GM18873 (cell line): ENCODE measurements at regions not wholly inside any gene's neighbourhood (a gene's known extent, or its start where the extent isn't known, plus 50 kb on each side); places are given as distances from the start of the nearest gene placed in this dataset.

Source experiments
- ATAC-seq: cut with Tn5 transposase; IDR thresholded peaks from one replicate; pipeline ENCODE4 v1.9.1; 2021; ENCODE audit warnings: mild to moderate bottlenecking, moderate library complexity, moderate number of reproducible peaks; ENCODE audit not compliant: unreplicated experiment, low FRiP score

DNA sequence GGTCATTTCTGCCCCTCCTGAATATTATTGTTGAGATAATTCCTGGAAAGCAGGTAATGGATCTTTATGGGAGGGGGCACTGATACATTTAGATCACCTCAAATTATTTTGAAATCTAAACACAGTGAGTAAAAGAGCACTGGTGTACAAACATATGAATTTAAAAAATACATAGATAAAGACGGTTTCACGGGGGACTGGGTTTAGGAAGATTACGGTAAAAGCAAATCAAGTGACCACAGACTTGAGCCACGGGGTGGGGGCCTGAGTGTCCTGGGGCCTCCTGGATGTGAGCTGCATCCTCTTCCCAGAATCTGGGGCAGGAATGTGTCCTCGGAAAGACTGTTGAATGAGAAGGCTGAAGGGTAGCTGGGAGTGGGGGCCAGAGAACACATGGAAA is 219.1 kb upstream of the KLF6 start:
- no peak for ATAC-seq

DNA sequence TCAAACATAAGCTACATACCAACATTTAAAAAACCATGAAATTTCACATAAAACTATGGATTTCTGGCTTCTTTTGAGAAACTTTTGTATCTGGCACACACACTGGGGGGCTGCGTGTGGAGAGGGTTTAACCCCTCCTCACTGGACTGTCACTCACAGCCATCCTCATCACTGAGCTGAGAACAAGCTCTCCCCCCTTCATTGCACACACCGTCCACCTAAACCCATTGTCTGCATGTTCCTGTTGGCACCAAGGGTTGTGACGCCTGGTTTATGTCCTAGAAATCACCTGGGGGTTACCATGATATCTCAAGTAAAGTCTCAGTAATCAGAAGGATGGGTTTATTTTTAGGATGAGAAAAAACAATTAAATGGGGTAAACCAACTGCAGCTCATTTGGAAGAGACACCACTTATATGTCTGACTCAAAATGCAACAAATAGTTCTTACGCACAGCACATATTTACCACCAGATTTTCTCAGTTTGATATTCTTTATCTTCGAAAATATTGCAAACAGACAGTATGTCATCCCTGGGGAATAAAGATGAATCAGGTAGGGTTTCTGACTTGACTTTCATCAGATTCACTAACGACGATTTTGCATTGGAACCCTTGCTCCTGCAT is 218.5 kb upstream of the KLF6 start:
- no peak for ATAC-seq

GRCh38 chr10:4001811-4002210 is 216.8 kb upstream of the KLF6 start:
- no peak for ATAC-seq

GRCh38 chr10:3999642-4000041 is 214.6 kb upstream of the KLF6 start:
- ATAC-seq, result no peak

GRCh38 chr10:3996697-3997096 is 211.7 kb upstream of the KLF6 start:
- ATAC-seq, result no peak

DNA sequence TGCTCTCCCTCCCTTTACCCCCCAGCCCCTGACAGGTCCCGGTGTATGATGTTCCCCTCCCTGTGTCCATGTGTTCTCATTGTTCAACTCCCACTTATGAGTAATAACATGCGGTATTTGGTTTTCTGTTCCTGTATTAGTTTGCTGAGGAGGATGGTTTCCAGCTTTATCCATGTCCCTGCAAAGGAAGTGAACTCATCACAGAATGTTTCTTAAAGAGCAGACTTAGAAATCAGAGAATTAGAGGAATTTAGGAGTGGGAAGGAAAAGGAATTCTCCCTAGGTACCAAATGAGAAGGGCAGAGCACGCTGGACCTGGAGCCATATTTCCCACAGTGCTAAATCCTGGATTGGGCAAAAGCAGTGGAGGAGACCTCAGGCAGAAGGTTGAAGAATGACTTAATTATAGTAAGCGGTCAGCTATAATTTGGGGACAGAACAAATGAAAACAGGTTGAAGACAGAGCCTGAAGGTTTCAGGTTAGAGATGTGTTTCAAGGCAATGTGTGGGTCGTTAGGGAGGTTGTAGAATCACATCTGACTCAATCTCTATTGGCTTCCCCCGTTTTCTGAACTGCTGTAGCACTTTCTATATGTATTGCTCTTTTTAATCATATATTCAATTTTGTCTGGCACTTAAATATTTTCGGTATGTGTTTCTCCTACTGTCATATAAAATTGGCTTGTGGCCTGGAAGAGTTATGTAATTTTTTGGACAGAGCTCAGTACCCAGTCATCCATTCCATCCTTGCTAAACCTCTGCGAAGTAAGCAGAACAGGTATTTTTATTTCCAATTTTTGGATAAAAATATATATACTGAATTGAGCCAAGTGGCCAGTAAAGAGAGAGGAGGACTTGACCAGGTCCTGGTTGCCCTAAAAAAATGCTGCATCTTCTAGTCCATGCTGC is 210.5 kb upstream of the KLF6 start:
- ATAC-seq, result no peak

GRCh38 chr10:3992382-3993178 is 207.6 kb upstream of the KLF6 start:
- no peak for ATAC-seq

DNA sequence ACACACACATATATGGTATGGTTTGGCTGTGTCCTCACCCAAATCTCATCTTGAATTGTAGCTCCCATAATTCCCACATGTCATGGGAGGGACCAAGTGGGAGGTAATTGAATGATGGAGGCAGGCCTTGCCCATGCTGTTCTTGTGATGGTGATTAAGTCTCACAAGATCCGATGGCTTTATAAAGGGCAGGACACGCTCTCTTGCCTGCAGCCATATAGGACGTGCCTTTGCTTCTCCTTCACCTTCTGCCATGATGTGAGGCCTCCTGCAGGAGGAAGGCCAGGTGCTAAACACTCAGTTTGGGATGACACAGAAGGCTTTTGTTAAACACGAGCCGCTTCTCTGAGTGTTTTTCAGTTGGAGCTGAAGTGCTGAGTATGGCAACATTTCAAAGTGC is 205.3 kb upstream of the KLF6 start:
- ATAC-seq, result no peak

DNA sequence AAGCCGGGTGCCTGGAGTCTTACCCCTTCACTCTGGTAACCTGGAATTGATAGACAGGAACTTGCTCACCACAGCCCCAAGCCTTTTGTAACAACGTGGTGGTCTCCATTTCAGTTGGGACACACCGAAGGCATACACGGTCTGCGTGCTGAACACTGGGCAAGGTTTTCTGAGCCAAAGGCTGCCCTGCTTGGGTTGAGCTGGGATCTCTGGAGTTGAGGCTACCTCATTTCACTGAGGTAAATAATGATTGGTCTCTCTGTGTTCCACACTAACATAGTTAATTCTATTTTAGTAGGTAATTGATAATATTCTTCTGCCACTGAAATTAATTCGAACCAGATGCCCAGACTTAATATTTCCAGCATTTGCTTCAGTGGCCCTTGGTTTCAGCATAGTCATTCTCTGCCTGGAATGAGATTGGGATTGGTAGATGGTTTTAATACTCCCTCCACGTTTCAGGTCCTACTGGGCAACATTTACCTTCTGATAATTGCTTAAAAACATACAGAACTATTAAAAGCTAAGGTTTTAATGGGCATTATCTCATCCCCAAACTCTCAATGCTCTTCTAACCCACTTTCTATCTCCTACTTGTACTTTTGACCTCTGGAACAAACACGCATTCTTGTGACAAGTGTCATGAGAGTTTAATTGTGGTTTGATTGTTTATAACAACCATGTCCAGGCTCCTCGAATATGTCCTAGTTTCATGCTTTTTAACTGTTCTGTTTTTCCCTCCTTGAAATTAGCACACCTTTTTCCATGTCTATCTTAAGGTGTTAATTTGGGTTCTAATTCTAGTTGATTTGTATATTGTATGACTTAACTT is 202.3 kb upstream of the KLF6 start:
- ATAC-seq, result no peak

DNA sequence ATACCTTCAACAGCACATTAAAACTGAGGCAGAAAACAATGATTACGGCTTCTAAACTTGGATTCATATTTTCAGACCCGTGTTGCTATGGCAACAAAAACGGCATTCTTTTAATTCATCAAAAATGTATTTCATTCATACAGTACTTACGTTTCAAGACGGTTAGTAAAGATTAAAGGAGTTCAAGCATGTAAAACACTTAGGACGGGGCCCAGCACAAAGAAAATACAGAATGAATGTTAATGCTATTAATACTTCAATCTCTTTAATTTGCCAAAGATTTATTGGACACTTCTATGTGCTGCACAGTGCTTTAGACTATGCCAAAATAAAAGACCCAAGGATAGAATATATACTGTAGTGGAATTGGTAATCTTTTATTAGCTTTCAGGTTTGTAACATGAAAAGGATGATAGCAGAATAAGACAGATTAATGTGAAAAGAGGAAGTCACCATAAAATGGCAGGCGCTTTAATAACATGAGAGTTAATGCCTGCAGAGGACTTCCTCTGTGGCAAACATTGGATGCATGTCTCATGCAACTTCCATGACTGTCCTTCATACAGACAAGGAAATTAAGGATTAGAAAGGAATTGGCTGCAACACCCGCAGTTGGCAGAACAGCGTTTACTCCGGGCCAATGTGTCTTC is 201.6 kb upstream of the KLF6 start:
- no peak for ATAC-seq

DNA sequence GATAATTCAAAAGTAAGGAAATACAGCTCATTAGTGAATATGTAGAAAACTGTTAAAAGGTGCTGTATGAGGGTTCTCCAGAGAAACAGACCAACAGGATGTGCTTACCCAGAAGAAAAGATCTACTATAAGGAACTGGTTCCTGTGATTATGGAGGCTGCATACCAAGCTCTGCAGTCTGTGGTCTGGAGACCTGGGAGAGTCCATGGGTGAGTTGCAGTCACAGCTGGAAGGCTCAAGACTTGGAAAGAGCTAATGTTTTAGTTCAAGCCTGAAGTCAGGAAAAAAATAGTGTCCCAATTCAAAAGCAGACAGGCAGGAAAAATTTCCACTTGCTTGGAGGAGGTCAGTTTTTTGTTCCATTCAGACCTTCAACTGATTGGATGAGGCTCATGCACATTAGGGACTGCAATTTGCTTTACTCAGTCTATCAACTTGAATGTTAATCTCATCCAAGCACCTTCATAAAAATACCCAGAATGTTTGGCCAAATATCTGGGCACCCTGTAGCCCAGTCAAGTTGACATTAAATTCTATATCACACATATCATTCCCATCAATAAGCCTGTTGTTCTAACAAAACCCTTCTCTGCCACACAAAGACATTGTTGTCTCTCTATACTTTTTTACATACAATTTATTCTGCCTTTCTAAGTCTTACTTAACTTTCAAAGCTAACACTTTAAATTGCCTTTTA is 197.9 kb upstream of the KLF6 start:
- ATAC-seq, result no peak

- ATAC-seq, result no peak
Measured at GRCh38 chr10:3981300-3981699, 196.3 kb upstream of the KLF6 start.

DNA sequence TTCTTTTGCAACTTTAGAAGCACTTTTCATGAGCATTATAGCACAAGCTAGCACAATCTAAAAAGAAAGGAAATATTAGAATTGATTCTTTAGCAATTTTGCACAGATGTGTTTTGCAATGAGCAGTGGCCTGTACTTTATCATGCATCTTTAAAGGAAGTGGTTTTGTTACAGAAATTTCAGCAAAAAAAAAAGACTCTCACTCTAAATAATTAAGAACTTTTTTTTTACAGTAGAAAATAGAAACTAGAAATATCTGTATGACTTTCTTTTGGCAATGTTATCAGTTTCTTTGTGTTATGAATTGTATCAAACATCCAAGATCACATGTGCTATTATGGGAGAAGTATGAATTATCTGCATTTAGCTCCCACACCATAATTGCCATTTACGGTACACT is 195.7 kb upstream of the KLF6 start:
- ATAC-seq, result no peak

GRCh38 chr10:3980144-3980543 is 195.1 kb upstream of the KLF6 start:
- ATAC-seq, result no peak

- ATAC-seq, result no peak
Measured at GRCh38 chr10:3978761-3979160, 193.8 kb upstream of the KLF6 start.

GRCh38 chr10:3978174-3978573 is 193.2 kb upstream of the KLF6 start:
- ATAC-seq, result no peak

GRCh38 chr10:3977761-3978160 is 192.8 kb upstream of the KLF6 start:
- no peak for ATAC-seq

GRCh38 chr10:3976718-3977117 is 191.7 kb upstream of the KLF6 start:
- no peak for ATAC-seq

DNA sequence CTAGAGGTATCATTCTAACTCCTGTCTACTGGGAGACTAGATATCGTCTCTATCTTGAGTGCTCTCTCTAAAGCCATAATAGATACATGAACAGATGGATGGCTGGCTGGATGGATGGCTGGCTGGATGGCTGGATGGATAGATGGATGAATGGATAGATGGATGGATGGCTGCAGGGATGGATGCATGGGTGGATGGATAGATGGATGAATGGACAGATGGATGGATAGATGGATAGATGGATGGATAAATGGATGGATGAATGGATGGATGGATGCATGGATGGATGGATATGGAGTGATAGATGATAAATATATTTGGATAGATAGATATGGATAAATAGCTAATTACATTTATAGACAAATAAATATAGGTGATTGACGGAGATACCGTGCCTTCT is 191.2 kb upstream of the KLF6 start:
- no peak for ATAC-seq
